ENCODE measurements at regions not wholly inside any gene's neighbourhood (a gene's known extent, or its start where the extent isn't known, plus 50 kb on each side); places are given as distances from the start of the nearest gene placed in this dataset.

- TF ChIP-seq CTCF (IDR thresholded peaks at IDR 0.05) = no peak
- TF ChIP-seq POLR2AphosphoS5 (IDR thresholded peaks at IDR 0.05; ENCODE audit: low read depth, low read length) = no peak
- no peak for TF ChIP-seq YY1 (IDR thresholded peaks at IDR 0.05; ENCODE audit: low read depth)
- no peak for TF ChIP-seq EP300 (IDR thresholded peaks at IDR 0.05; ENCODE audit: borderline replicate concordance in 1 of 2, low read depth in 1 of 2, low read length in 1 of 2)
- no peak for TF ChIP-seq ELF1 (IDR thresholded peaks at IDR 0.05)
- no peak for TF ChIP-seq IRF3 (IDR thresholded peaks at IDR 0.05; ENCODE audit: low read depth, low read length)
Measured at GRCh38 chr2:160753960-160754359, 260.4 kb upstream of the RBMS1 start.

Data from SK-N-SH (cell line).